NOMO-1 treated with dmso at 0.1 percent for 144 hours (cell line): ENCODE measurements at regions not wholly inside any gene's neighbourhood (a gene's known extent, or its start where the extent isn't known, plus 50 kb on each side); places are given as distances from the start of the nearest gene placed in this dataset.

Experiments used
- DNase-seq: peaks from one replicate; lab custom pipeline; 2025; ENCODE audit not compliant: unreplicated experiment; lab: John Stamatoyannopoulos, UW

- DNase-seq, result no peak
Measured at GRCh38 chr20:51269671-51270070, 246.8 kb upstream of the KCNG1 start.

DNA sequence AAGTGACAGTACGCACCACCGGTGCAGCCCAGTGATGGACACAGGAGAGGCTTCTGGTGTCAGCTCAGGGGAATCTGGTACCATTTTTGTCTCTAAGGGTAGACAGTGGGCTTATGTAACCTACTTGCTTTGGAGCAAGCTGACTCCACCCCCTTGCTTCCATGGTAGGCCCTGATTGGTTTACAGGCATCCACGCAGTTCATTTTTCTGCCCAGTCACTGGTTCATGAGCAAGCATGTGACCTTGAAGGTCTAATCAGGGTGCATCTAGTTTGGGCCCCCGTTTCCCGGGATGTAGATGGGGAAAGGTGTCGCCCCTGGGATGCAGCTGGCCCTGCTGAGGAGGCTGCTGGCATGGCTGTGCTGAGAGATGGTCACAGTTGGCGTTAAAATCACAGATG, 244.8 kb upstream of the KCNG1 start:
- no peak for DNase-seq

DNA sequence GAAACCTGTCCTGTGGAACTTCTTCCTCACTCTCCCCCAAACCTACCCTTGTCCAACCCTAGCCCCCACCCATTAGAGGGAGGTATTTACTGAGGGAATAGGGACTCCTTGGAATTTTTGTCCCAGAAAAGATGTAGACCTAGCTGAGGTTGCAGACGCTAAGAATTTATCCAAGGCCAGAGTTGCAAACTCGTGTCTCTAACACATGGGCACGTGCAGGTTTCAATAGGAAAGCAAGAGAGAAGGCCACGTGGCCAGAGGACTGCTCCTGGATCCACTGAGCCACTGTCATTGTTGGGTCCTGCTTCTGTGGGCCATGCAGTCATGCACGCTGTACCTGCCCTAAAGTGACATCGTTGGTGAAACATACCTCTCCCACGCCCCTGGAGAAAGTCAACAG, 243.4 kb upstream of the KCNG1 start:
- no peak for DNase-seq

- no peak for DNase-seq
Measured at GRCh38 chr20:51265361-51265760, 242.5 kb upstream of the KCNG1 start.

DNA sequence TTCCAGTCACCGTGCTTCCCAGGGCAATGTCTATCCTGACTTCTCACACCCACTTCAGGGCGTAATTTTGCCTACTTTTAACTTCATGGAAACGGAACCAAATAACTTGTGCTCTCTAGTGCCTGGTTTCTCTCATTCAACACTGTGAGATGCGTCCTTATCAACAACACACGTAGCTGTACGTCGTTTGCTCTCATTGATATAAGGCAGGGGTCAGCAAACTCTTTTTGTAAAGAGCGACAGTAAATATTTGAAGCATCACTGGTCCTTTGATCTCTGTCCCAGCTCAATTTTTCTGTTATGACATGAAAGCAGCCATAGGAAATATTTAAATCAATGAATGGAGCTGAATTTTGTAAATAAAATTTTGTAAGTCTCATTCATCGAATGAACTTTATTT, 239.3 kb upstream of the KCNG1 start:
- DNase-seq, result no peak

DNA sequence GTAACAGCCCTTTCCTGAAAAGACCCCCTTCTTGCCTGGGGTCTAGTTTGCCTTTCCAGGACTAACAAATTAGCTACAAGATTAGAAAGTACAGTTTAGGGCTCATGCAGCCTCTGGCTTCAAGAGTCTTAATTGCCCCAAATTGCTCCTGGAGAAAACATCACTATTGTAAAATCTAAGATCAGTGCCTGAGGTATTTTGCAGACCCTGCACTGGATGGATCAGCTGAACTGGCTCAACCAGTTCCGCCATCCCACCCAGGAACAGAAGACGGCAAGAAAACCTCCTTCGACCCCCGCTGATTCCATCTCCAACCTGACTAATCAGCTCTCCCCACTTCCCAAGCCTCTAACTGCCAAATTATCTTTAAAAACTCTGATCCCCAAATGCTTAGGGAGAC, 236.5 kb upstream of the KCNG1 start:
- DNase-seq, result no peak

- DNase-seq, result no peak
Measured at GRCh38 chr20:51258582-51259165, 235.8 kb upstream of the KCNG1 start.

DNA sequence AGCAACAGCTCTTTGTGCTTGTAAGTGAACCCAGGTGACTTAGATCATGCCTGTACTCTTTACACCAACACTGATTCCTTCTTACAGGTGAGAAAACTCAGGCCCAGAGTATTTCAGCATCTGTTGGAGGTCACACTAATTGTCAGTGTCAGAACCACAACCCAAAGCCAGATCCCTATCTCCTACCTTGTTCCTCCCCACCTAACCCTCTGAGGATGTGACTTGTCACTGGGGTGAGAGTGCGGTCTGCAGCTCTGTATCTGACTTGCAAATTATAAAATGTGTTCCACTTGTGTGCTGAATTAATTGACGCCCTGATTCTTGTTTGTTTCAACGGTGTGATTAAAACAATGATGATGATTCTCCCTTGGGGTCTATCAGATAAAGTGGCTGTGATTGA, 232.5 kb upstream of the KCNG1 start:
- DNase-seq, result no peak

- no peak for DNase-seq
Measured at GRCh38 chr20:51253280-51253679, 230.4 kb upstream of the KCNG1 start.

DNA sequence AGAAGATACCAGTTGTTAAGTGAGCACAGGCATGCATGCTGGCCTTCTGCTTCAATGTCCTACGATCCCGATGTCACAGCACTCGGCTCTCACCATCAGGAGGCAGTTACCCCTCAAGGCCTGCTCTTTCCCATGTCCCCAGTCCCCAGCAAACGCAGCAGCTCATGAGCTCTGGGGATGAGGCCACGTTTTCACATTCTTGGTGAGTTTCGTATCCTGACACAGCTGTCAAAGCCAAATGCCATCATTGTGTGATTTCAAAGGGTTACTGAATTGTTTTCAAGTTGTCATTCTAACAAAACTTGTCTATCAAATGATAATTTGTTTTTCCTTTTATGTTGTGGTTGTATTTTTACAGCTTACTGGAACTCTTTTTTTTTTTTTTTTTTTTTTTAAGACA, 226.9 kb upstream of the KCNG1 start:
- DNase-seq, result no peak

DNA sequence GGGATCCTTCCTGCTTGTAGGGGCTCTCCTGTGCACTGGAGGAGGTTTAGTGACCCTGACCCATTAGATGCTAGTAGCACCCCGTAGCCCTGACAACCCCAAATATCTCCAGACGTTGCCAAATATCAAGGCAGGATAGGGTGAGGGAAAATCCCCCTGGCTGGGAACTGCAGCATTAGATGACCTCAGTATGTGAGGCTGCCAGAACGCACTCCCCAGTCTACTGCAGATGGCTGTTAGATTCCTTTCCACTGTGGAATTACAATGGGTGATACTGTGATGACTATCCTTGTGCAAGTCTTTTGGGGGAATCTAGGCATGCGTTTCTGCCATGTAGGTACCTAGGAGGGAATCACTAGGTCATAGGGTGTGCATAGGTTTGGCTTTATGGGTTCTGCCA, 226.3 kb upstream of the KCNG1 start:
- no peak for DNase-seq

DNA sequence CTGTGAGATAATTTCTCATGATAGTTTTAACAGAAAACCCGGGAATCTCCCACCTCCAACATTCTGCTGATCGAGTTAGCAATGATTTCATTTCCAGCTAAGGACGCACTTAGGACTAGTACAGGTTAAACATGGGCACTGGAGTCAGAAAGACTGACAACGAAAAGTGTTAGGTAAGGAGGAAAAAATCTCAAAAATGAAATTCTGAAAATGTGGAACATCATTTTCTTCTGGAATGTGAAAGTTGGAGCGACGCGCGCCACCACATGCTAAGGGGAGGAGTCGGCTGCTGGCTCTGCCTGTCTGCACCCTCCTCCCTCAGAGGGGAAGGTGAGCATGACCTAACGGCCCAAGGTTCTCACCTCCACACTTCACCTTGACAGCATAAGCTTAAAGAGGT, 221.6 kb upstream of the KCNG1 start:
- no peak for DNase-seq

- DNase-seq, result no peak
Measured at GRCh38 chr20:51238675-51239305, 215.9 kb upstream of the KCNG1 start.

- no peak for DNase-seq
Measured at GRCh38 chr20:51237791-51238190, 214.9 kb upstream of the KCNG1 start.

GRCh38 chr20:51237278-51237677, 214.4 kb upstream of the KCNG1 start:
- peak; percentile 73 for DNase-seq

DNA sequence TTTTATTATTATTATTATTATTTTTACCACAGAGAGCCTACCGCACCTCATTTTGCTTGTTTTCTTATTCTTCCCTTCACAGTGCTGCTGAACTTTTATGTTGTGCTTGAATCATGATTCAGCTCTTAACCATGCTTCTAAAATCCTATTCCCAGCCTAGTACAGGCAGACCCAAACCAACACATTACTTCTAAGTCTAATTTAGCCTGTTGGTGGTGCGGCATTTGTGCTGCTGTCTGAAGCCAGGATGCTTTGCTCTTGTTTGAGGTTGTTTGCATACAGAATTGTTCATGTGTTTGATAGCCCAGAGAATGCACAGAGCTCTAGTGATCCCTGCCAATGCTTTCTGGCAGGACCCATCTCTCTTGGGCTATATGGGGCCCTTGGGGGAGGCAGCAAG, 213.5 kb upstream of the KCNG1 start:
- no peak for DNase-seq

GRCh38 chr20:51233345-51233744, 210.4 kb upstream of the KCNG1 start:
- DNase-seq, result no peak

DNA sequence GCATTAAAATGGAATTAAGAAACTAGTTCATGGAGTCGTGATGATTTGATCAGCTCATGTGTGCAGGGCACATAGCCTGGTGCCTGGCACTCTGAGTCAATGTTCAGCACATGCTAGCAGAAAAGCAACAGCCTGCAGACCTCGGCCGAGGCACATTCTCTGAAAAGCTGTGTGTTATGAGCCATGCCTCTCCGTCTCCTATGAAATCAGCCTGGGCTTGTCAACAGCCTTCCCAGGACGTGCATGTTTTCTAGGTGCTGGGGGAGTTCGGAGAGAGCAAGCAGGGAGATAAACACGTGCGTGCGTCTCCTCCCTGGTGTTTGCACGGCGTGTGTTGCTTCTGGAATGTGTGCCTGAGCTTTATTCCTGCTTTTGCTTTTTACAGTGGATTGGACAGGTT, 207.8 kb upstream of the KCNG1 start:
- no peak for DNase-seq

- DNase-seq, result no peak
Measured at GRCh38 chr20:51228763-51229162, 205.9 kb upstream of the KCNG1 start.

DNA sequence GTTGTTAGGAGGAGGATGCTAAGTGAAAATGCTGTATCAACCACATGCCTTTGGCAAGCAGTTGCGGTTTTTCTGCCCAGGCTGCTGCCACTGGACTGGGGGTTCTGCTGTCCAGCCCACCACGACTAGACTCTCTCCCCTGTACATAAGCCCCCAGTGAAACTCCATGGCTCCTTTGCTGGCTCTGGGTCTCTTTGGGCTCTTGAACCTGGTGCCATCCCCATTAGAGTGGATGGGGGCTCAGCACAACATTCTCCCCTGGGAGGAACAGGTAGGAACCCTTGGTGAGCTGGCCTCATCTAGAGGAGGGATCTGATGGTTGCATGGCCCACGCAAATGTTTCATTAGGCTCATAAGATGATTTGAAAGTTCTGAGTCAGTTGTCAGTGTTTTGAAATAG, 204.8 kb upstream of the KCNG1 start:
- DNase-seq, result no peak

DNA sequence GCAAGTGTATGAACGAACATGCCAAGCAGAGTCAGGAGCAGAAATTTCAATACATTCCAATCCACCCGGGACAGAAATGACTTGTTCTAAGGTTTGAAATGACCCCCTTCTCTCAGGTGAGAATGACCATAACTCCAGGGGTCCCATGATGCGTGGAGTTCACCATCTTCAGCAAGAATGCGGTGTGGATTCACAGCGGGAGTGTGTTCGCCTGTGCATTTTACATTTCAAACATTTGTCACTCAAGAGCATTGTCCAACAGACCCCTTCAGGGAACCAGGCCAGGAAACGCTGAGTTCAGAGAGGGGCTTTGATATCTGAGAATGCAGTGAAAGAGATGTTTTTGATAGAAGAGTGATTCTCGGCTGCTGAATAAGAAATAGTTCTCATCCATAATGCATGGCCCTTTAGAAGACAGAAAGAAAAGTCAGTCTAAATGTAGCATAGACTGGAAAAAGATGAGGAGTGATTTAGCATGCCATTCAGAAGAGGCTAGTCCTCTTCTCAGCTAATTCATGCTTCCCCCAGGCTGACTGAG, 200.3 kb upstream of the KCNG1 start:
- DNase-seq, result no peak

- DNase-seq, result no peak
Measured at GRCh38 chr20:51221791-51222408, 199.0 kb upstream of the KCNG1 start.

DNA sequence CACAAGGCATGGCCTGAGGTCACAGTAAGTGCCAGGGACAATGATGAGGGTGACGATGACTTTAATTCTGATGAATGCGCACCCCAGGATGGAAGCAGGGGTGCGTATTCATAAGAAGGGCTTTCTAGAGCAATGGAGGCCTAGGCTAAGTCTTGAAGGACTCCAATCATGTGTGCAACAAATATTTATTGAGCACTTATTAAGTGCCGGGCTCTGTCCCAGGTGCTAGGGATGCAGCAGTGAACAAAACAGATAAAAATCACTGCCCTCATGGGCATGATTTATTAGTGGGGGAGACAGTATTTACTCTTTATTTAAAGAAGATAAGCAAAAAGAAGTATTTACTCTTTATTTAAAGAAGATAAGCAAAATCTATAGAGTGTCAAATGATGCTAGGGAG, 198.2 kb upstream of the KCNG1 start:
- no peak for DNase-seq
